HCT116 (cell line): ENCODE measurements at regions not wholly inside any gene's neighbourhood (a gene's known extent, or its start where the extent isn't known, plus 50 kb on each side); places are given as distances from the start of the nearest gene placed in this dataset.

Experiments used
- ATAC-seq: fragments of 200-7000 bp; cut with Tn5 transposase; 2 replicates; pipeline ENCODE4 v1.9.1; 2020; ENCODE audit warnings: mild to moderate bottlenecking, moderate library complexity
- BruUV-seq: library from RNA; stranded (reverse); fragments of 400-500 nt; replicated peaks from 2 replicates; lab custom pipeline; 2021; lab: Mats Ljungman, UMichigan
- CTCF ChIA-PET: fragments of 300-600 bp; sonication (Branson Sonifier 250); formaldehyde crosslinking; loops from one replicate; lab custom pipeline; 2021; ENCODE audit warnings: antibody characterized with exemption; lab: Charles Lee
- POLR2A ChIA-PET: fragments of 300-600, 350-600 bp; sonication (Branson Sonifier 250); formaldehyde crosslinking; loops from one replicate; lab custom pipeline; 2021; ENCODE audit warnings: antibody characterized with exemption; lab: Charles Lee
- RAD21 ChIA-PET, 2 experiments: fragments of 300-600 bp; sonication (Branson Sonifier 250); formaldehyde crosslinking; loops; one replicate each; lab custom pipeline; 2023; ENCODE audit warnings: low total read pairs in 2 of 2; ENCODE audit not compliant: uncharacterized antibody in 2 of 2, unreplicated experiment in 2 of 2, low non-redundant PET in 1 of 2; lab: Charles Lee
- DNase-seq: peaks from one replicate; pipeline ENCODE4 v3.0.0-alpha.2; 2010; ENCODE audit warnings: low read depth, low spot score
- H2AFZ ChIP-seq: fragments of 200-600 bp; shearing (Covaris generic), sonication (generic); 2 replicates; pipeline ENCODE4 v1.6.1; 2017; ENCODE audit warnings: low read depth, mixed run types, mixed read lengths, antibody characterized with exemption, low read length; ENCODE audit not compliant: poor library complexity, severe bottlenecking
- H3K27ac ChIP-seq: 2 replicates; pipeline ENCODE4 v1.5.1; 2012; ENCODE audit warnings: low read depth, low read length
- H3K27me3 ChIP-seq: fragments of 200-600 bp; sonication (generic); 2 replicates; pipeline ENCODE4 v1.6.1; 2016; ENCODE audit warnings: mixed run types, low read length, mixed read lengths; ENCODE audit not compliant: insufficient read depth
- H3K36me3 ChIP-seq, 2 experiments: fragments of 200-500 bp in 1 of 2; fragments of 200-600 bp in 1 of 2; sonication (Bioruptor generic) in 1 of 2; sonication (generic) in 1 of 2; 2 replicates each; pipeline versions ENCODE4 v1.5.1 to v1.6.1; 2014 to 2016; ENCODE audit warnings: low read length in 2 of 2, inconsistent platforms in 1 of 2, mixed read lengths in 1 of 2, mixed run types in 1 of 2; ENCODE audit not compliant: insufficient read depth in 2 of 2, control insufficient read depth in 1 of 2
- H3K4me1 ChIP-seq, 2 experiments: fragments of 200-600 bp in 1 of 2; sonication (generic) in 1 of 2; 2 replicates each; pipeline versions ENCODE4 v1.5.1 to v1.6.1; 2012 to 2017; ENCODE audit warnings: low read length in 2 of 2, inconsistent platforms in 1 of 2, mild to moderate bottlenecking in 1 of 2, mixed read lengths in 1 of 2, mixed run types in 1 of 2, moderate library complexity in 1 of 2; ENCODE audit not compliant: insufficient read depth in 2 of 2, control insufficient read depth in 1 of 2
- H3K4me2 ChIP-seq: fragments of 200-600 bp; sonication (generic); 2 replicates; pipeline ENCODE4 v1.6.1; 2017; ENCODE audit warnings: mixed run types, low read length, mixed read lengths
- H3K4me3 ChIP-seq, 2 experiments: fragments of 200-600 bp in 1 of 2; sonication (generic) in 1 of 2; replicated peaks in 1 of 2; 2 replicates each; pipeline ENCODE4 v1.5.1; 2011 to 2016; ENCODE audit warnings: low read length in 2 of 2, control low read depth in 1 of 2, low read depth in 1 of 2, mild to moderate bottlenecking in 1 of 2, mixed read lengths in 1 of 2, mixed run types in 1 of 2
- H3K79me2 ChIP-seq: fragments of 200-600 bp; sonication (generic); 2 replicates; pipeline ENCODE4 v1.6.1; 2017; ENCODE audit warnings: mild to moderate bottlenecking, mixed run types, low read length, moderate library complexity, mixed read lengths; ENCODE audit not compliant: insufficient read depth
- H3K9ac ChIP-seq: fragments of 200-600 bp; sonication (generic); 2 replicates; pipeline ENCODE4 v1.6.1; 2016; ENCODE audit warnings: low read length, mixed read lengths
- H3K9me2 ChIP-seq: fragments of 200-600 bp; sonication (generic), shearing (Covaris generic); 2 replicates; pipeline ENCODE4 v1.6.1; 2017; ENCODE audit warnings: mixed run types, mild to moderate bottlenecking, moderate library complexity; ENCODE audit not compliant: insufficient read depth
- H3K9me3 ChIP-seq, 2 experiments: fragments of 200-500 bp in 1 of 2; fragments of 200-600 bp in 1 of 2; sonication (Bioruptor generic) in 1 of 2; sonication (generic) in 1 of 2; 2 replicates each; pipeline ENCODE4 v1.6.1; 2014 to 2017; ENCODE audit warnings: low read length in 2 of 2, mixed read lengths in 2 of 2, inconsistent platforms in 1 of 2, low read depth in 1 of 2, mild to moderate bottlenecking in 1 of 2, mixed run types in 1 of 2, moderate library complexity in 1 of 2; ENCODE audit not compliant: control insufficient read depth in 1 of 2, insufficient read depth in 1 of 2
- H4K20me1 ChIP-seq: fragments of 200-600 bp; sonication (generic), shearing (Covaris generic); 2 replicates; pipeline ENCODE4 v1.6.1; 2017; ENCODE audit warnings: mixed run types, mild to moderate bottlenecking, moderate library complexity; ENCODE audit not compliant: insufficient read depth
- ATF3 ChIP-seq: IDR thresholded peaks from 2 replicates; pipeline ENCODE4 v1.6.1; 2012
- CBX3 ChIP-seq: IDR thresholded peaks from 2 replicates; pipeline ENCODE4 v1.6.1; 2012; ENCODE audit warnings: low read depth
- CEBPB ChIP-seq: IDR thresholded peaks from 2 replicates; pipeline ENCODE4 v1.6.1; 2012; ENCODE audit warnings: low read depth
- EGR1 ChIP-seq: IDR thresholded peaks from 2 replicates; pipeline ENCODE4 v1.6.1; 2012; ENCODE audit warnings: low read depth
- EZH2 ChIP-seq: fragments of 200-600 bp; sonication (generic); IDR thresholded peaks from 2 replicates; pipeline ENCODE4 v1.6.1; 2017; ENCODE audit warnings: antibody characterized with exemption, mixed run types
- EZH2phosphoT487 ChIP-seq: fragments of 200-600 bp; IDR thresholded peaks from 2 replicates; pipeline ENCODE4 v1.6.1; 2018; ENCODE audit warnings: antibody characterized with exemption, borderline replicate concordance
- FOSL1 ChIP-seq: IDR thresholded peaks from 2 replicates; pipeline ENCODE4 v1.6.1; 2012; ENCODE audit warnings: low read depth
- JUND ChIP-seq: IDR thresholded peaks from 2 replicates; pipeline ENCODE4 v1.6.1; 2012
- MAX ChIP-seq: IDR thresholded peaks from 2 replicates; pipeline ENCODE4 v1.6.1; 2012
- POLR2AphosphoS5 ChIP-seq: IDR thresholded peaks from 2 replicates; pipeline ENCODE4 v1.6.1; 2011; ENCODE audit warnings: mild to moderate bottlenecking, low read depth, low read length, moderate library complexity
- RAD21 ChIP-seq: IDR thresholded peaks from 2 replicates; pipeline ENCODE4 v1.6.1; 2012; ENCODE audit warnings: low read depth, mild to moderate bottlenecking
- REST ChIP-seq: IDR thresholded peaks from 2 replicates; pipeline ENCODE4 v1.6.1; 2012; ENCODE audit warnings: low read depth
- SIN3A ChIP-seq: IDR thresholded peaks from 2 replicates; pipeline ENCODE4 v1.6.1; 2012; ENCODE audit warnings: low read depth
- SP1 ChIP-seq: IDR thresholded peaks from 2 replicates; pipeline ENCODE4 v1.6.1; 2012; ENCODE audit warnings: low read depth
- SRF ChIP-seq: IDR thresholded peaks from 2 replicates; pipeline ENCODE4 v1.6.1; 2012; ENCODE audit warnings: low read depth
- TCF7L2 ChIP-seq: IDR thresholded peaks from 2 replicates; pipeline ENCODE4 v1.7.0; 2011; ENCODE audit warnings: borderline replicate concordance, inconsistent platforms; ENCODE audit not compliant: insufficient read depth, insufficient read length; ENCODE audit errors: extremely low read depth
- YY1 ChIP-seq: IDR thresholded peaks from 2 replicates; pipeline ENCODE4 v1.6.1; 2011; ENCODE audit warnings: low read length, low read depth, moderate library complexity, mild to moderate bottlenecking; ENCODE audit not compliant: insufficient replicate concordance; ENCODE audit errors: extremely low read depth
- intact Hi-C: fragments of 100-400 bp; cut with micrococcal nuclease; formaldehyde crosslinking; loops from 2 replicates; pipeline ENCODE4 v1.10.0; 2022

GRCh38 chr4:62302710-62303109 lies 1102.6 kb downstream of the ADGRL3 start:
- Histone ChIP-seq H3K27me3 (no peaks in the 10 kb centered on the region), H3K36me3 (no peaks in the 10 kb centered on the region), H3K4me2 (no peak overlapping the region), H3K4me3 (no peak overlapping the region), H3K9ac (no peak overlapping the region), H2AFZ (no peak overlapping the region), H3K27ac (no peak overlapping the region), H3K9me3 (peaks cover 4 to 20% of the 10 kb centered on the region in 2 experiments; a peak in 2 of 4 replicates), H4K20me1 (no peaks in the 10 kb centered on the region), H3K4me1 (no peaks in the 10 kb centered on the region), H3K79me2 (no peaks in the 10 kb centered on the region), H3K9me2 (no peaks in the 10 kb centered on the region)
- ChIA-PET CTCF (no interaction called here), RAD21 (no interaction called here), POLR2A (no interaction called here)
- intact Hi-C loops = no loop called here
- no peak for TF ChIP-seq CEBPB
- no peak for TF ChIP-seq REST
- TF ChIP-seq CBX3 = no peak
- no peak for ATAC-seq
- no peak for DNase-seq
- BruUV-seq = no TSS peak

GRCh38 chr4:62301500-62301899 lies 1101.4 kb downstream of the ADGRL3 start:
- ATAC-seq = no peak
- no peak for TF ChIP-seq POLR2AphosphoS5
- no peak for TF ChIP-seq EGR1
- no peak for TF ChIP-seq EZH2
- TF ChIP-seq MAX = no peak
- no peak for TF ChIP-seq FOSL1
- no peak for TF ChIP-seq TCF7L2
- TF ChIP-seq SRF = no peak
- no peak for TF ChIP-seq RAD21
- TF ChIP-seq SP1 = no peak
- TF ChIP-seq SIN3A = no peak
- TF ChIP-seq EZH2phosphoT487 = no peak
- TF ChIP-seq YY1 = no peak
- TF ChIP-seq ATF3 = no peak
- TF ChIP-seq JUND = no peak
- no peak for TF ChIP-seq CBX3

More at GRCh38 chr4:62301500-62301899, 1101.4 kb downstream of the ADGRL3 start:
- H3K27ac ChIP-seq = no peak overlapping the region
- no peaks in the 10 kb centered on the region for H3K36me3 ChIP-seq
- no peaks in the 10 kb centered on the region for H3K9me2 ChIP-seq
- BruUV-seq = no TSS peak
- no peaks in the 10 kb centered on the region for H4K20me1 ChIP-seq
- H3K4me2 ChIP-seq = no peak overlapping the region
- no peaks in the 10 kb centered on the region for H3K4me1 ChIP-seq
- H2AFZ ChIP-seq = no peak overlapping the region
- H3K9ac ChIP-seq = no peak overlapping the region
- CTCF ChIA-PET = no interaction called here
- intact Hi-C loops = no loop called here
- no peak overlapping the region for H3K4me3 ChIP-seq
- DNase-seq = no peak
- H3K79me2 ChIP-seq = no peaks in the 10 kb centered on the region
- RAD21 ChIA-PET = no interaction called here
- H3K9me3 ChIP-seq = peaks cover 0 to 25% of the 10 kb centered on the region in 2 experiments; a peak in 2 of 4 replicates
- no peaks in the 10 kb centered on the region for H3K27me3 ChIP-seq
- POLR2A ChIA-PET = no interaction called here
